GM21390 (cell line): ENCODE measurements at regions not wholly inside any gene's neighbourhood (a gene's known extent, or its start where the extent isn't known, plus 50 kb on each side); places are given as distances from the start of the nearest gene placed in this dataset.
"Not testable (repeated sequence)": the region's sequence is repeated elsewhere in the genome, so short reads cannot be mapped to it uniquely, and the experiment has no call there.

Experiments used
- ATAC-seq: cut with Tn5 transposase; IDR thresholded peaks from one replicate; pipeline ENCODE4 v1.9.1; 2021; ENCODE audit not compliant: unreplicated experiment

DNA sequence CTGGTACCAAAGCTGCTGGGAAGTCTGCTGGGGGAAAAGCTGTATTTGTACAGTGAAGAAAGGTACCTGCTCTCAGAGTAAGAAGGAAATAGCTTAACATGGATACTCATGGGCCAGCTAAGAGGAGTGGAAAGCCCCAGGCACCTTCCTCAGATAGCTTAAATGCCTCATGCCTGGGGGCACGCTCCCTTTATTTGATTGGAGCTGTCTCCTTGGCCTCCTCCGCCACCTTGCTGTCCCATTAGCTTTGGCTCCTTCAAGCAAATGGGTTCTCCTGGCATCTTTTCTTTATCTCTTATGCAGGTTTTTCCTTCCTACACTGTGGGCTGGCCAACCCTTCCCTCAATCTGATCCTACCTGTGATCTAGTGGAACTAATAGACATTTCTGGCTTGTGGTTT, 318.5 kb downstream of the SH2D4B start:
- no peak for ATAC-seq

GRCh38 chr10:80859279-80859678, 321.6 kb downstream of the SH2D4B start:
- not testable (repeated sequence) for ATAC-seq

DNA sequence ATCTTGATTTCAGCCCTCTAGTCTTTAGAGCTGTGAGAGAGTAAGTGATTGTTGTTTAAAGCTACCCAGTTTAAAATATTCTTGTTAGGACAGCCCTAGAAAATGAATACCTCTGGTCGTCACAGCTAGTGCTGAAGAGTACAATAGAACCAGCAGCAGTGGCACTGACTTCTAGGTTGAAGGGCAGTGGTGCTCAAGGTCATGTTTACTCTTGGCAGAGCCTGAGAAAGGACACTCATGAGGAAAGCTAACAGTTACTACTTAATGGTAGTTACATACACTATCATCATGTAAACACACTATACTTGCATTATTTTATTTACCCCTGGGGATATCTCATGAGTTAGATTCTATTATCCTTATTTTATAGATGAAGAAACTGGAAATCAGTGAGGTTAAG, 323.0 kb downstream of the SH2D4B start:
- ATAC-seq, result no peak

DNA sequence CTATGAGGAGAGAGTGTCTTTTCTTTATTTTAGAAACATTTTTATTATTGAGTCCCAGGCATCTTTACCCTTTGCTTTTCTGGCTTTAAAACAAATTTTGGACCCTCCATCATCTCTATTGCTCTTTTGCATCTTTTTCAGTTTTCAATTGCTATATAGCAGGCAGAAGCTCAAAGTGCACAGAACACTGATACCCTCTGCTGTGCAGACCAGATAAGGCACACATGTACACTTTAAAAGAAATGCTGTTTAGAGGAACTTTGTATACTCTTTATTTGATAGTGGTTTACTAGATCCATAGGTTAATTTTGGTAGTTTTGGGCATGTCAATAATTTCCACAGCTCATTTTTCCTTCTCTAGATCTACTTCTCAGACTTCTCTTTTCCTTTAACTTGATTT, 324.2 kb downstream of the SH2D4B start:
- no peak for ATAC-seq

GRCh38 chr10:80870282-80870681, 332.6 kb downstream of the SH2D4B start:
- ATAC-seq, result peak; percentile 98

- ATAC-seq, result peak; percentile 60
Measured at GRCh38 chr10:80871083-80871482, 333.4 kb downstream of the SH2D4B start.

GRCh38 chr10:80878330-80878729, 340.6 kb downstream of the SH2D4B start:
- ATAC-seq, result peak; percentile 91

- no peak for ATAC-seq
Measured at GRCh38 chr10:80890146-80890545, 352.4 kb downstream of the SH2D4B start.

GRCh38 chr10:80893256-80893655, 355.6 kb downstream of the SH2D4B start:
- ATAC-seq, result no peak

DNA sequence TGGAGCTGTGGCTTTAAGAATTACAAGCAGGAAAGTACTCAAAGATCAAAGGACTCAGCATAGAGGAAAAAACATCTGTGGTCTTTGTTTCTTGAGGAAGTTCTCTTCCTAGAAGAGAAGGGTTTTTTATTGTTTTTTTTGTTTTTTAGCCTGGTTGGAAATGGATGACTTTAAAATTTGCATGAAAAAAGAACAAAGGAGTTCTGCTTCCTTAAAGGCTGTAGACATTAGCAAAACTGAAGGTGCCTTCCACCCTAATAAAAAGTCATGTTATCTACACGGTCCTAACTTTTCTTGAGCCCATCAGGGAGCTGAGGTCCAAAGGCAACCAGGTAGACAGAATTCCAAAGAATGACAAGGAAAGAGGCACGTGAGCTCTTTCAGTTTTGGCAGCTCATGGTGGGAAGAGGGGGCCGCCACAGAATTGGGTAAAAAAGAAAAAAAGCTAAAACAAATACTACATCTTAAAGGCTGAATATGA, 356.6 kb downstream of the SH2D4B start:
- ATAC-seq, result no peak

- ATAC-seq, result no peak
Measured at GRCh38 chr10:80894797-80895467, 357.2 kb downstream of the SH2D4B start.

- no peak for ATAC-seq
Measured at GRCh38 chr10:80896076-80896475, 358.4 kb downstream of the SH2D4B start.

DNA sequence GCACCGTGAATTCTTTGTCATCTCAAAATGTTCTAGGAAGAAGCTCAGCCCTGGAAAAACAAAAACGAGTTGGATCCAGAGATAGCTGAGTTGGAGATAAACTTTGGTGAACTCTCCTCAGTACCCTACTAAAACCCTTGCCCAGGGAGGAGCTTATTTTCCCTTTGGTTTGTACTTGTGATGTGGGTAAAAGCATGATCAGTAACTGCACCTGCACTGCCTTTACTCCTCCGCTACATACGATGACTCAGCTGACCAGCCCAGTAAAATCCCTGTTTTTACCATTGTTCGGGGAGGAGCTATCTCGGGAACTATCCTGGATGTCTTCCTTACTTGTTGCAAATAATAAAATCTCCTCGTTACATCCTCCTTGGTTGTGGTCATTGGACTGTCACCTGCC, 359.3 kb downstream of the SH2D4B start:
- no peak for ATAC-seq

- ATAC-seq, result no peak
Measured at GRCh38 chr10:80900661-80901060, 363.0 kb downstream of the SH2D4B start.

DNA sequence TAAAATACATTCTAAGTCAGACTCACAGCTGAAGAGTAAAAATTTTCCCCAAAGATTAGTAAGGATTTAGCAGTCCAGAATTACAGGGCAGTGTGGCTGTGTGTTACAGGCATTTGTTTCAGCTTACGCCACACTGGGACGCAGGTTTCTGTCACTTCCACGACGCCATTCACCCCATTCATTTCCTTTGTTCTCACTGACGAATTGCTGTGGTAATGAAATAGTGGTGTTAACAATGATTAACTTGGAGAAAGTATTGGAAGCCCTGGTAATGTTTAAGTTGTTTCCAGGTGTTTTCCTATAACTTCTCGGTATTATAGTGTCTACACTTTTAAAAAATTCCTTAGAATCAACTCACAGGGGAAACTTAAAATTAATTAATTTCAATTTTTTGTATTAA, 370.9 kb downstream of the SH2D4B start:
- ATAC-seq, result no peak

DNA sequence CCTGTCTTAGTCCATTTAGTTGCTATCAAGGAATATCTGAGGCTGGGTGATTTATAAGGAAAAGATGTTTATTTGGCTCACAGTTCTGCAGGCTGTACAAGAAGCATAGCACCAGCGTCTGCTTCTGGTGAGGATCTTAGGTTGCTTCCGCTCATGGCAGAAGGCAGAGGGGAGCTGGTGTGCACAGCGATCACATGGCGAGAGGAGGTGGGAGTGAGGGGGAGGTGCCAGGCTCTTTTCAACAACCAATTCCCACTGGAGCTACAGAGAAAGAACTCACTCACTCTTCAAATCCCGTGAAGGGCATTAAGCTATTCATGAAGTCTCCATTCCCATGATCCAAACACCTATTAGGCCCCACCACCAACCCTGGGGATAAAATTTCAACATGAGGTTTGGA, 371.6 kb downstream of the SH2D4B start:
- ATAC-seq, result no peak

DNA sequence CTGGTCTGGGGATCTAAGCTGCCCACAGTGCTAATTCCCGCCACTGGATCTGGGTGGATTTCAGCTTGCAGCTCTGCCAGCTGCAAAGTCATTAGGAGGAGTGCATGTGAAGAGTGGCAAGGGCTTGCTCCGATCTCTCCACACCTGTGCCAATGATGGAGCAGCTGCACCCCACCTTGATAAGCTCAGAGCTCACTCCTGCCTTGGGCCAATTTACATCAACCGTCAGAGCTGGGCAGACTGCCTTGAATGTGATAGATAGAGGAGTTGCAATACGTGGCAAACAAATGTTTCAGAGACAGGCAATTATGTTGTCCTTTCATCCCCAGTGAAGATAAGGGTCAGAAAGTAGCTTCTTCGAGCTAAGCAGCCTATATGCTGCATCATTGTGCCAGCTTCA, 379.9 kb downstream of the SH2D4B start:
- no peak for ATAC-seq

DNA sequence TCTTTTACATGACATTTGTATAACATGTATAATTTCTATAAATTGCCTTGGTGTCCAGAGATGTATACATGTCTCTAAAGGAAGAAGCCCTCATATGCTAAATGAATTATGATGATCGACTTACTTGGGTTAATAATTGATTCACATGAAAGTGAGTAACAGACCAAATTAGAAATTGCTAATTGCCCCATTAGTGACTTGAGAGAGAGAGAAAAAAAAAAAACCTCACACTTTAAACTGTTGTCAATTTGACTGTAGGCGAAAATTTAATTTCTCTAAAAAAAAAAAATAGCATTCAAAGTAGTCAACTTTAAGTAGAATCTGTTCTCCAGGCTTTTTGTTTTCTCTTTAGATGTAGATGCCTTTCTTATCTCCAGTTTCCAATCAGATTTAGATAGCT, 383.3 kb downstream of the SH2D4B start:
- ATAC-seq, result no peak

GRCh38 chr10:80924063-80924952, 386.6 kb downstream of the SH2D4B start:
- no peak for ATAC-seq

GRCh38 chr10:80927419-80928078, 389.8 kb downstream of the SH2D4B start:
- ATAC-seq, result no peak

DNA sequence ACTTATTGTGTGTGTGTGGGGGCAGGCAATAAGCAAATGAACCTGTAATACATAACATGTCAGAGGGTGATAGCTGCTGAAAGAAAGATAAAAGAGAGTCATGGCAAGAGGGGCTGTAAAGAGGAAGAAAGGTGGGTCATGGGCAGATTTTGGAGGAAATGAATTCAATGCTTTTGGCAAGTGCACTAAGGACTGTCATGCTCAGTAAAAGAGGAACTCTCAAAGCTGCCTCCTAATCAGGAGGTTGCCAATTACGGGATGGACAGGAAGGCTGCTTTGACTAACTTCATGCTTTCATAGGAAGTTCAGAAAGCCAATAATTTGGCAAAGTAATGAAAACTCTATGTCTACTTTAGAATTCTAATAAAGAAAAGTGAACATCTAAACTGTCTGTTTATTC, 401.2 kb downstream of the SH2D4B start:
- no peak for ATAC-seq
